ENCODE measurements at regions not wholly inside any gene's neighbourhood (a gene's known extent, or its start where the extent isn't known, plus 50 kb on each side); places are given as distances from the start of the nearest gene placed in this dataset.
"Not testable (repeated sequence)": the region's sequence is repeated elsewhere in the genome, so short reads cannot be mapped to it uniquely, and the experiment has no call there.

- no peak for DNase-seq
Measured at GRCh38 chr2:72031346-72032110, 116.1 kb downstream of the CYP26B1 start.

- no peak for DNase-seq
Measured at GRCh38 chr2:72028996-72029395, 118.7 kb downstream of the CYP26B1 start.

- no peak for DNase-seq
Measured at GRCh38 chr2:72028351-72028995, 119.2 kb downstream of the CYP26B1 start.

GRCh38 chr2:72027426-72028161, 120.1 kb downstream of the CYP26B1 start:
- DNase-seq: no peak

GRCh38 chr2:72026819-72027425, 120.7 kb downstream of the CYP26B1 start:
- no peak for DNase-seq

- no peak for DNase-seq
Measured at GRCh38 chr2:72024451-72025175, 123.0 kb downstream of the CYP26B1 start.

- DNase-seq: no peak
Measured at GRCh38 chr2:72023678-72024390, 123.8 kb downstream of the CYP26B1 start.

GRCh38 chr2:72021371-72021770, 126.3 kb downstream of the CYP26B1 start:
- not testable (repeated sequence) for DNase-seq

- DNase-seq: no peak
Measured at GRCh38 chr2:72015266-72015665, 132.4 kb downstream of the CYP26B1 start.

- no peak for DNase-seq
Measured at GRCh38 chr2:72014831-72015230, 132.8 kb downstream of the CYP26B1 start.

GRCh38 chr2:72013726-72014125, 133.9 kb downstream of the CYP26B1 start:
- DNase-seq: no peak

GRCh38 chr2:72012886-72013574, 134.6 kb downstream of the CYP26B1 start:
- peak; percentile 49 for DNase-seq

- DNase-seq: no peak
Measured at GRCh38 chr2:72011791-72012190, 135.9 kb downstream of the CYP26B1 start.

- DNase-seq: no peak
Measured at GRCh38 chr2:72011370-72011689, 136.3 kb downstream of the CYP26B1 start.

GRCh38 chr2:72010647-72011369, 136.9 kb downstream of the CYP26B1 start:
- DNase-seq: no peak

GRCh38 chr2:72008608-72009007, 139.1 kb downstream of the CYP26B1 start:
- no peak for DNase-seq

- DNase-seq: no peak
Measured at GRCh38 chr2:72007402-72007801, 140.3 kb downstream of the CYP26B1 start.

GRCh38 chr2:72006188-72006736, 141.4 kb downstream of the CYP26B1 start:
- no peak for DNase-seq

- DNase-seq: no peak
Measured at GRCh38 chr2:72004976-72005375, 142.7 kb downstream of the CYP26B1 start.

GRCh38 chr2:72004201-72004915, 143.3 kb downstream of the CYP26B1 start:
- DNase-seq: no peak
